ENCODE measurements at regions not wholly inside any gene's neighbourhood (a gene's known extent, or its start where the extent isn't known, plus 50 kb on each side); places are given as distances from the start of the nearest gene placed in this dataset.

GRCh38 chr5:167837127-167837526 is 454.3 kb upstream of the WWC1 start (continued):
- TF ChIP-seq, protein P1, sequence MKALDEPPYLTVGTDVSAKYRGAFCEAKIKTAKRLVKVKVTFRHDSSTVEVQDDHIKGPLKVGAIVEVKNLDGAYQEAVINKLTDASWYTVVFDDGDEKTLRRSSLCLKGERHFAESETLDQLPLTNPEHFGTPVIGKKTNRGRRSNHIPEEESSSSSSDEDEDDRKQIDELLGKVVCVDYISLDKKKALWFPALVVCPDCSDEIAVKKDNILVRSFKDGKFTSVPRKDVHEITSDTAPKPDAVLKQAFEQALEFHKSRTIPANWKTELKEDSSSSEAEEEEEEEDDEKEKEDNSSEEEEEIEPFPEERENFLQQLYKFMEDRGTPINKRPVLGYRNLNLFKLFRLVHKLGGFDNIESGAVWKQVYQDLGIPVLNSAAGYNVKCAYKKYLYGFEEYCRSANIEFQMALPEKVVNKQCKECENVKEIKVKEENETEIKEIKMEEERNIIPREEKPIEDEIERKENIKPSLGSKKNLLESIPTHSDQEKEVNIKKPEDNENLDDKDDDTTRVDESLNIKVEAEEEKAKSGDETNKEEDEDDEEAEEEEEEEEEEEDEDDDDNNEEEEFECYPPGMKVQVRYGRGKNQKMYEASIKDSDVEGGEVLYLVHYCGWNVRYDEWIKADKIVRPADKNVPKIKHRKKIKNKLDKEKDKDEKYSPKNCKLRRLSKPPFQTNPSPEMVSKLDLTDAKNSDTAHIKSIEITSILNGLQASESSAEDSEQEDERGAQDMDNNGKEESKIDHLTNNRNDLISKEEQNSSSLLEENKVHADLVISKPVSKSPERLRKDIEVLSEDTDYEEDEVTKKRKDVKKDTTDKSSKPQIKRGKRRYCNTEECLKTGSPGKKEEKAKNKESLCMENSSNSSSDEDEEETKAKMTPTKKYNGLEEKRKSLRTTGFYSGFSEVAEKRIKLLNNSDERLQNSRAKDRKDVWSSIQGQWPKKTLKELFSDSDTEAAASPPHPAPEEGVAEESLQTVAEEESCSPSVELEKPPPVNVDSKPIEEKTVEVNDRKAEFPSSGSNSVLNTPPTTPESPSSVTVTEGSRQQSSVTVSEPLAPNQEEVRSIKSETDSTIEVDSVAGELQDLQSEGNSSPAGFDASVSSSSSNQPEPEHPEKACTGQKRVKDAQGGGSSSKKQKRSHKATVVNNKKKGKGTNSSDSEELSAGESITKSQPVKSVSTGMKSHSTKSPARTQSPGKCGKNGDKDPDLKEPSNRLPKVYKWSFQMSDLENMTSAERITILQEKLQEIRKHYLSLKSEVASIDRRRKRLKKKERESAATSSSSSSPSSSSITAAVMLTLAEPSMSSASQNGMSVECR (CRISPR knock-in tag; IDR thresholded peaks at IDR 0.05; ENCODE audit: borderline replicate concordance): no peak
- TF ChIP-seq MXD4 (CRISPR knock-in tag; IDR thresholded peaks at IDR 0.05; ENCODE audit: borderline replicate concordance): no peak
- TF ChIP-seq PRRX2 (CRISPR knock-in tag; IDR thresholded peaks at IDR 0.05): no peak
- TF ChIP-seq, protein P2, sequence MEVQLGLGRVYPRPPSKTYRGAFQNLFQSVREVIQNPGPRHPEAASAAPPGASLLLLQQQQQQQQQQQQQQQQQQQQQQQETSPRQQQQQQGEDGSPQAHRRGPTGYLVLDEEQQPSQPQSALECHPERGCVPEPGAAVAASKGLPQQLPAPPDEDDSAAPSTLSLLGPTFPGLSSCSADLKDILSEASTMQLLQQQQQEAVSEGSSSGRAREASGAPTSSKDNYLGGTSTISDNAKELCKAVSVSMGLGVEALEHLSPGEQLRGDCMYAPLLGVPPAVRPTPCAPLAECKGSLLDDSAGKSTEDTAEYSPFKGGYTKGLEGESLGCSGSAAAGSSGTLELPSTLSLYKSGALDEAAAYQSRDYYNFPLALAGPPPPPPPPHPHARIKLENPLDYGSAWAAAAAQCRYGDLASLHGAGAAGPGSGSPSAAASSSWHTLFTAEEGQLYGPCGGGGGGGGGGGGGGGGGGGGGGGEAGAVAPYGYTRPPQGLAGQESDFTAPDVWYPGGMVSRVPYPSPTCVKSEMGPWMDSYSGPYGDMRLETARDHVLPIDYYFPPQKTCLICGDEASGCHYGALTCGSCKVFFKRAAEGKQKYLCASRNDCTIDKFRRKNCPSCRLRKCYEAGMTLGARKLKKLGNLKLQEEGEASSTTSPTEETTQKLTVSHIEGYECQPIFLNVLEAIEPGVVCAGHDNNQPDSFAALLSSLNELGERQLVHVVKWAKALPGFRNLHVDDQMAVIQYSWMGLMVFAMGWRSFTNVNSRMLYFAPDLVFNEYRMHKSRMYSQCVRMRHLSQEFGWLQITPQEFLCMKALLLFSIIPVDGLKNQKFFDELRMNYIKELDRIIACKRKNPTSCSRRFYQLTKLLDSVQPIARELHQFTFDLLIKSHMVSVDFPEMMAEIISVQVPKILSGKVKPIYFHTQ (CRISPR knock-in tag; IDR thresholded peaks at IDR 0.05): no peak

- Mint-ChIP-seq H3K27ac (no peak overlapping the region), H3K9me3 (no peaks in the 10 kb centered on the region), H3K4me1 (peaks cover 23% of the 10 kb centered on the region), H3K36me3 (no peaks in the 10 kb centered on the region), H3K27me3 (ENCODE audit: low read depth) (no peaks in the 10 kb centered on the region), H3K4me3 (no peak overlapping the region)
- DNase-seq (ENCODE audit: low spot score) (no peak), ATAC-seq (no peak)
- CTCF ChIA-PET: interaction anchor here (0.6 kb wide), 1 partner anchor 372 kb away, joined by 3 read pairs; no protein-coding TSS in a partner anchor
- POLR2A ChIA-PET: no interaction called here
- TF ChIP-seq ZNF281 (CRISPR knock-in tag; IDR thresholded peaks at IDR 0.05) (no peak), ZNF263 (CRISPR knock-in tag; IDR thresholded peaks at IDR 0.05; ENCODE audit: low read depth) (no peak), CBFB (CRISPR knock-in tag; IDR thresholded peaks at IDR 0.05; ENCODE audit: low read depth) (no peak), ZNF423 (CRISPR knock-in tag; IDR thresholded peaks at IDR 0.05) (no peak), SMAD3 (CRISPR knock-in tag; IDR thresholded peaks at IDR 0.05; ENCODE audit: borderline replicate concordance) (no peak), SOX15 (CRISPR knock-in tag; IDR thresholded peaks at IDR 0.05) (no peak)
- TF ChIP-seq, protein P3, sequence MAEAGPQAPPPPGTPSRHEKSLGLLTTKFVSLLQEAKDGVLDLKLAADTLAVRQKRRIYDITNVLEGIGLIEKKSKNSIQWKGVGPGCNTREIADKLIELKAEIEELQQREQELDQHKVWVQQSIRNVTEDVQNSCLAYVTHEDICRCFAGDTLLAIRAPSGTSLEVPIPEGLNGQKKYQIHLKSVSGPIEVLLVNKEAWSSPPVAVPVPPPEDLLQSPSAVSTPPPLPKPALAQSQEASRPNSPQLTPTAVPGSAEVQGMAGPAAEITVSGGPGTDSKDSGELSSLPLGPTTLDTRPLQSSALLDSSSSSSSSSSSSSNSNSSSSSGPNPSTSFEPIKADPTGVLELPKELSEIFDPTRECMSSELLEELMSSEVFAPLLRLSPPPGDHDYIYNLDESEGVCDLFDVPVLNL (CRISPR knock-in tag; IDR thresholded peaks at IDR 0.05; ENCODE audit: borderline replicate concordance, low read depth): no peak
- TF ChIP-seq, protein P4, sequence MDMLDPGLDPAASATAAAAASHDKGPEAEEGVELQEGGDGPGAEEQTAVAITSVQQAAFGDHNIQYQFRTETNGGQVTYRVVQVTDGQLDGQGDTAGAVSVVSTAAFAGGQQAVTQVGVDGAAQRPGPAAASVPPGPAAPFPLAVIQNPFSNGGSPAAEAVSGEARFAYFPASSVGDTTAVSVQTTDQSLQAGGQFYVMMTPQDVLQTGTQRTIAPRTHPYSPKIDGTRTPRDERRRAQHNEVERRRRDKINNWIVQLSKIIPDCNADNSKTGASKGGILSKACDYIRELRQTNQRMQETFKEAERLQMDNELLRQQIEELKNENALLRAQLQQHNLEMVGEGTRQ (CRISPR knock-in tag; IDR thresholded peaks at IDR 0.05): no peak
These were observed 452.4 kb upstream of the WWC1 start for GRCh38 chr5:167839065-167839464.
